GM21423 (cell line): ENCODE measurements at regions not wholly inside any gene's neighbourhood (a gene's known extent, or its start where the extent isn't known, plus 50 kb on each side); places are given as distances from the start of the nearest gene placed in this dataset.

Experiments
- ATAC-seq: cut with Tn5 transposase; IDR thresholded peaks from one replicate; pipeline ENCODE4 v1.9.1; 2021; ENCODE audit warnings: mild to moderate bottlenecking, moderate library complexity; ENCODE audit not compliant: unreplicated experiment

GRCh38 chr20:17012546-17013226, 214.2 kb upstream of the PCSK2 start:
- no peak for ATAC-seq

- no peak for ATAC-seq
These were observed 212.6 kb upstream of the PCSK2 start for GRCh38 chr20:17014217-17014616.

GRCh38 chr20:17014756-17015366, 212.0 kb upstream of the PCSK2 start:
- ATAC-seq = no peak

GRCh38 chr20:17017232-17017631, 209.6 kb upstream of the PCSK2 start:
- no peak for ATAC-seq

GRCh38 chr20:17021481-17021880, 205.4 kb upstream of the PCSK2 start:
- ATAC-seq = no peak

- no peak for ATAC-seq
These were observed 203.8 kb upstream of the PCSK2 start for GRCh38 chr20:17023036-17023435.

- no peak for ATAC-seq
These were observed 203.0 kb upstream of the PCSK2 start for GRCh38 chr20:17023806-17024205.

- ATAC-seq = no peak
These were observed 202.2 kb upstream of the PCSK2 start for GRCh38 chr20:17024513-17025119.

- no peak for ATAC-seq
These were observed 200.5 kb upstream of the PCSK2 start for GRCh38 chr20:17026346-17026745.

- no peak for ATAC-seq
These were observed 197.1 kb upstream of the PCSK2 start for GRCh38 chr20:17029698-17030097.

GRCh38 chr20:17036541-17036940, 190.3 kb upstream of the PCSK2 start:
- no peak for ATAC-seq

GRCh38 chr20:17042122-17042521, 184.7 kb upstream of the PCSK2 start:
- ATAC-seq = no peak

GRCh38 chr20:17043323-17043722, 183.5 kb upstream of the PCSK2 start:
- ATAC-seq = no peak

GRCh38 chr20:17044891-17045290, 181.9 kb upstream of the PCSK2 start:
- no peak for ATAC-seq

- no peak for ATAC-seq
These were observed 167.4 kb upstream of the PCSK2 start for GRCh38 chr20:17059465-17059864.

- no peak for ATAC-seq
These were observed 165.1 kb upstream of the PCSK2 start for GRCh38 chr20:17061715-17062114.

- no peak for ATAC-seq
These were observed 164.1 kb upstream of the PCSK2 start for GRCh38 chr20:17062712-17063111.

GRCh38 chr20:17066902-17067301, 159.9 kb upstream of the PCSK2 start:
- no peak for ATAC-seq

GRCh38 chr20:17068084-17068711, 158.6 kb upstream of the PCSK2 start:
- ATAC-seq = no peak

GRCh38 chr20:17077030-17077429, 149.8 kb upstream of the PCSK2 start:
- no peak for ATAC-seq

- no peak for ATAC-seq
These were observed 143.1 kb upstream of the PCSK2 start for GRCh38 chr20:17083738-17084137.

- ATAC-seq = no peak
These were observed 141.9 kb upstream of the PCSK2 start for GRCh38 chr20:17084909-17085308.
